Karpas-422 (cell line): ENCODE measurements at regions not wholly inside any gene's neighbourhood (a gene's known extent, or its start where the extent isn't known, plus 50 kb on each side); places are given as distances from the start of the nearest gene placed in this dataset. TPM values are rescaled to one million over a fixed set of nuclear protein-coding genes. Genes with fewer than 3 reads are reported as not detected.

Experiments used
- DNase-seq: peaks from one replicate; pipeline ENCODE4 v3.0.0-alpha.2; 2015
- H2AFZ ChIP-seq: fragments of 200-600 bp; sonication (generic); 2 replicates; pipeline ENCODE4 v1.6.1; 2014; ENCODE audit warnings: antibody characterized with exemption, low read length, mixed read lengths
- H3K27ac ChIP-seq: fragments of 200-600 bp; sonication (generic); 2 replicates; pipeline ENCODE4 v1.5.1; 2014; ENCODE audit warnings: mild to moderate bottlenecking, low read length, moderate library complexity
- H3K27me3 ChIP-seq: fragments of 200-600 bp; sonication (generic); 2 replicates; pipeline ENCODE4 v1.6.1; 2014; ENCODE audit warnings: low read length, mixed read lengths
- H3K36me3 ChIP-seq: fragments of 200-600 bp; sonication (generic); 2 replicates; pipeline ENCODE4 v1.6.1; 2014; ENCODE audit warnings: low read length, mixed read lengths; ENCODE audit not compliant: insufficient read depth
- H3K4me1 ChIP-seq: fragments of 200-600 bp; sonication (generic); 2 replicates; pipeline ENCODE4 v1.6.1; 2014; ENCODE audit warnings: mild to moderate bottlenecking, low read length, mixed read lengths
- H3K4me2 ChIP-seq: fragments of 200-600 bp; sonication (generic); 2 replicates; pipeline ENCODE4 v1.6.1; 2014; ENCODE audit warnings: low read length, low read depth, mild to moderate bottlenecking; ENCODE audit not compliant: poor library complexity, severe bottlenecking
- H3K4me3 ChIP-seq: fragments of 200-600 bp; sonication (generic); 2 replicates; pipeline ENCODE4 v1.5.1; 2014; ENCODE audit warnings: mild to moderate bottlenecking, antibody characterized with exemption, low read length, mixed read lengths
- H3K79me2 ChIP-seq: fragments of 200-600 bp; sonication (generic); 2 replicates; pipeline ENCODE4 v1.6.1; 2014; ENCODE audit warnings: mild to moderate bottlenecking, low read length, mixed read lengths
- H3K9ac ChIP-seq: fragments of 200-600 bp; sonication (generic); 2 replicates; pipeline ENCODE4 v1.6.0; 2014; ENCODE audit warnings: low read length
- H3K9me2 ChIP-seq: fragments of 200-600 bp; sonication (generic), shearing (Covaris generic); replicated peaks from 2 replicates; pipeline ENCODE4 v1.6.0; 2014; ENCODE audit warnings: mild to moderate bottlenecking, low read length, moderate library complexity; ENCODE audit not compliant: insufficient read depth
- H3K9me3 ChIP-seq: fragments of 300-700, 200-600 bp; sonication (generic); 2 replicates; pipeline ENCODE4 v1.6.1; 2014; ENCODE audit warnings: low read length, mixed read lengths
- H4K20me1 ChIP-seq: fragments of 200-600 bp; sonication (generic); 2 replicates; pipeline ENCODE4 v1.6.1; 2014; ENCODE audit warnings: mild to moderate bottlenecking, antibody characterized with exemption, low read length, low read depth; ENCODE audit not compliant: insufficient read depth
- small RNA-seq: library from RNA; depleted of rRNA; stranded (forward); fragments of <200 nt; gene quantifications from one replicate; pipeline ENCODE3, GENCODE V24; 2014

DNA sequence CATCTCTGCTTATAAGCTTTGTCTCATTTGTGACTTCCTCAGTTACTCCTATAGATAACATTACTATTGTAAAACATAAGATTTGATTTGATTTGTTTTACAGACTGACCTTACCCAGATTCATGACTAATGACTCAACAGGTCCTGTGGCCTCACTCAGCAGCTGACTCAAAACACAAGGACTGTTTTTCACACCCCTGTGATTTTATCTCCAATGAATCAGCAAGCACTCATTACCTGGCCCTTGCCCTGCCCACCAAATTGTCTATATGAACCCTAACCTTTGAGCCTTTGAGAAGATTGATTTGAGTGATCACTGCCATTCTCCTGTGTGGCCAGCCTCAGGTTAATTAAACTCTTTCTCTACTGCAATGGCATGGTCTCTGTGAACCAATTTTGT is 1064.6 kb upstream of the LRRTM3 start:
- Histone ChIP-seq H4K20me1 (no peaks in the 10 kb centered on the region), H3K79me2 (peaks cover 75% of the 10 kb centered on the region), H3K4me3 (no peak overlapping the region), H3K4me2 (no peak overlapping the region), H3K27ac (peak overlapping the region; percentile 61), H2AFZ (no peak overlapping the region), H3K9ac (no peak overlapping the region), H3K4me1 (peaks cover 61% of the 10 kb centered on the region), H3K9me3 (no peaks in the 10 kb centered on the region), H3K27me3 (no peaks in the 10 kb centered on the region), H3K9me2 (no peaks in the 10 kb centered on the region), H3K36me3 (peaks cover 26% of the 10 kb centered on the region; the same call in 1 of the 2 replicates)
- no peak for DNase-seq

Small RNAs in the stretch of these regions (small RNA-seq; reads per million reads assigned to genes)
- not detected for gene CYP2C61P
